Stimulated activated naive B cell treated with anti-CD40 and anti-IgM and Interleukin-4, amounts not matched to agents 10 μg/mL and 1 μg/mL and 100 μg/mL, for 72 hours (primary cell): ENCODE measurements at regions not wholly inside any gene's neighbourhood (a gene's known extent, or its start where the extent isn't known, plus 50 kb on each side); places are given as distances from the start of the nearest gene placed in this dataset.

Experiments
- ATAC-seq, 2 donors: fragments of 150-1000 bp; cut with Tn5 transposase; replicated peaks; 2 replicates each; pipeline ENCODE4 v1.10.0; 2021; ENCODE audit warnings: moderate library complexity in 1 of 2
- DNase-seq: peaks from one replicate; pipeline ENCODE4 v3.0.0; 2021
- H3K27ac Mint-ChIP-seq: one replicate; pipeline ENCODE4 v1.8.0; 2022; ENCODE audit warnings: mild to moderate bottlenecking, mixed read lengths
- H3K27me3 Mint-ChIP-seq, 2 donors: one replicate each; pipeline ENCODE4 v1.8.0; 2022; ENCODE audit warnings: mixed read lengths in 2 of 2
- H3K36me3 Mint-ChIP-seq, 2 donors: one replicate each; pipeline ENCODE4 v1.8.0; 2022; ENCODE audit warnings: mixed read lengths in 2 of 2, mild to moderate bottlenecking in 1 of 2
- H3K4me1 Mint-ChIP-seq, 2 donors: one replicate each; pipeline ENCODE4 v1.8.0; 2022; ENCODE audit warnings: mixed read lengths in 2 of 2, mild to moderate bottlenecking in 1 of 2
- H3K4me3 Mint-ChIP-seq, 2 donors: one replicate each; pipeline ENCODE4 v1.8.0; 2022; ENCODE audit warnings: mild to moderate bottlenecking in 2 of 2, mixed read lengths in 2 of 2, moderate library complexity in 1 of 2
- H3K9me3 Mint-ChIP-seq, 2 donors: one replicate each; pipeline ENCODE4 v1.8.0; 2022; ENCODE audit warnings: mixed read lengths in 2 of 2, mild to moderate bottlenecking in 1 of 2

DNA sequence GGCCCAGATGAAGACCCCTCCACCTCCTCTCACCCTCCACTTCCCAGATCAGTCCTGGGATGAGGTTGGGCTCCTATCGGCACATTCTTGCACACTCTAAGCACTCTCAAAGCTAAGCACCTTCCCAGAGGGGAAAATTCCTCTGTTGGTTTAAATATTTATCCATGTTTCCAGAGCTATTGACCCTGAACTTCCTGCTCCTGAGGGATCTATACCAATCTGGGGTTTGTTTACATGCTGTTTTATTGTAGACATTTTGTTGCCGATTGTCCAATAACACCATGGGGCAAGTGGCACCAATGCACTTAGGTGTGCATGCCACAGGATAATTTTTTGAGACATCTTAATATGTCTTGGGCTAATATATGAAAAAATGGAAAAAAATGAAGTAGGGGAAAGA is 476.2 kb downstream of the SLC4A3 start:
- H3K27ac Mint-ChIP-seq: no peak overlapping the region
- H3K9me3 Mint-ChIP-seq: peaks cover 0 to 3% of the 10 kb centered on the region in 2 donors
- no peak overlapping the region for H3K4me3 Mint-ChIP-seq
- no peaks in the 10 kb centered on the region for H3K36me3 Mint-ChIP-seq
- ATAC-seq (no peak), DNase-seq (no peak)
- H3K4me1 Mint-ChIP-seq: no peaks in the 10 kb centered on the region
- peaks cover 0 to 5% of the 10 kb centered on the region in 2 donors for H3K27me3 Mint-ChIP-seq

DNA sequence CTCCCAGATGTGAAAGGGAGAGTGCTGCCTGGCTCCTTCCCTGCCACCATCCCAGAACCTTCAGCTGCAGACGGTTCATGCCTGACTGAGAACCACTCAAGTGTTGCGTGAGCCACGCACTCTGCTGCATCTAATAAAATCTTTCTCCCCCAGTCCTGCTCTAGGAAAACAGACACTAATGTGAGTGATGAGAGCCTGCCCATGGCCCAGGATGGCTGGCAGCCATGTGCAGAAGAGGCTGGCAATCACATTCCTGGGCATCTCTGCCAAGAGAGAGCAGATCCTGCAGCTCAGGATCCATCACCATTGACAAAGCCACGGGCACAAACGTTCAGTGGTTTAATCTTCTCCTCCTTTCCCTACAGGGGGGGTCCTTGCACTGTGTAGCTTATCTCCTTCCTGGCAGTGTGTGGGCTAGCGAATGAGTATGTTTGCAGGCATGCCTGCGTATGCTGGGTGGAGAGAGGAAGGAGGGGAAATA is 477.5 kb downstream of the SLC4A3 start:
- no peaks in the 10 kb centered on the region for H3K36me3 Mint-ChIP-seq
- peaks cover 0 to 5% of the 10 kb centered on the region in 2 donors for H3K27me3 Mint-ChIP-seq
- no peak overlapping the region for H3K27ac Mint-ChIP-seq
- ATAC-seq (no peak), DNase-seq (no peak)
- H3K9me3 Mint-ChIP-seq: no peaks in the 10 kb centered on the region
- no peak overlapping the region for H3K4me3 Mint-ChIP-seq
- H3K4me1 Mint-ChIP-seq: no peaks in the 10 kb centered on the region

DNA sequence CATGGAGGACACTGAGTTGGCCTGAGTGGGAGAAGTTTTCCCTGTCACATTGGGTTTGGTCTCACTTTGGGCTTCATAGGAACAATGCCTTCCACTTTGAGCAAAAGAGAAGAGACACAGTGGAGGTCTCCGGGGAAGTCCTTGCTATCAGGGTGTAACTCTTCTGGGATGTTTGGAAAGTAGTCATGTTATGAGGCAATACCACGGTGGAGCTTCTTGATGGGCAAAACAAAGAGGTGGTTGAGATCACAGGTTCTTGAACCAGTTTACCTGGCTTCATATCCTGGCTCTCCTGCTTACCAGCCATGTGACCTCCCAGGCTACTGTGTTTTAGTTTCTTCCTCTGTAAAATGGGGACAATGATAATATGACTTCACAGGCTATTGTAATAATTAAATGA is 478.6 kb downstream of the SLC4A3 start:
- ATAC-seq (no peak), DNase-seq (no peak)
- Mint-ChIP-seq H3K27ac (no peak overlapping the region), H3K27me3 (peaks cover 0 to 5% of the 10 kb centered on the region in 2 donors), H3K36me3 (no peaks in the 10 kb centered on the region), H3K4me1 (no peaks in the 10 kb centered on the region), H3K4me3 (no peak overlapping the region), H3K9me3 (peaks cover 0 to under 1% of the 10 kb centered on the region in 2 donors)

DNA sequence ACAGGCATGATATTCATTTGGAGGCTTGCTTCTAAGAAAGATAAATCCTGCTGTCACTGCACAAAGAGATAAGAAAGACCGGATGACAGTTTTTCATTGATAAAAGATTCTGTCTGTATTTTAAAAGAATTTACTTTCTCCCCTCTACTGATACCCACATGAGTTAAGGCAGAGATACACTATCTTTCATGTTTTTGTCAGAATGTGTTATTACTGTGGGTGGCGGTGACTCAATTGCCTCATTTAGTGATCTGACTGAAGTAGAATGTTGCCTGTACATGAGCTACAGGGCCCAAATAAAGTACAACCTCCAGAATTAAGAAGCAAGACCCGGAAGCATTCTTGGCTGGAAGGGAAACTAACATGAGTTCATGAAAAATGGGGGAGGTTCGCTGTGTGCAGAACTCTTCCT is 480.0 kb downstream of the SLC4A3 start:
- Mint-ChIP-seq H3K27me3 (peaks cover 0 to 5% of the 10 kb centered on the region in 2 donors), H3K27ac (no peak overlapping the region), H3K4me1 (no peaks in the 10 kb centered on the region), H3K4me3 (no peak overlapping the region), H3K9me3 (peaks cover 0 to 4% of the 10 kb centered on the region in 2 donors), H3K36me3 (no peaks in the 10 kb centered on the region)
- no peak for DNase-seq
- ATAC-seq: no peak

DNA sequence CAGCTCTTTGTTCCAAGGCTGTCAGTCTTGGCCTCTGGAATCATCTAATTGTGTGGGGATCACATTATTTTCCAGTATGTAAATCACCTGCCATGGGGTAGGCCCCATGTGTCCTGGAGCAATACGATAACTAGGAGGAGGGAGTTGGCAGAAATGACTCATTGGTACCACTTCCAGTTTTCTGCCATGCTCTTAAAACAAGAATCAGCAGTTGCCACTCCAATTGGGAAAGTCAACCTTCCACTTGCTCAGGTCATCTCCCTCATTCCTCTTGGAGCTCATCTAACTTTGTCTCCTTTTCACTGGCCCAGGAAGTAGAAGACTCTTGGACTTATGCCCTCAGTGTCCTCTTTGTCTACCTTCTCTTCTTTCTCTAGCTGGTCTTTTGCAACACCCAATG is 487.0 kb downstream of the SLC4A3 start:
- ATAC-seq: no peak
- Mint-ChIP-seq H3K9me3 (peaks cover 16 to 24% of the 10 kb centered on the region in 2 donors), H3K4me1 (no peaks in the 10 kb centered on the region), H3K27ac (no peak overlapping the region), H3K27me3 (no peaks in the 10 kb centered on the region), H3K4me3 (no peak overlapping the region), H3K36me3 (no peaks in the 10 kb centered on the region)
- DNase-seq: no peak

DNA sequence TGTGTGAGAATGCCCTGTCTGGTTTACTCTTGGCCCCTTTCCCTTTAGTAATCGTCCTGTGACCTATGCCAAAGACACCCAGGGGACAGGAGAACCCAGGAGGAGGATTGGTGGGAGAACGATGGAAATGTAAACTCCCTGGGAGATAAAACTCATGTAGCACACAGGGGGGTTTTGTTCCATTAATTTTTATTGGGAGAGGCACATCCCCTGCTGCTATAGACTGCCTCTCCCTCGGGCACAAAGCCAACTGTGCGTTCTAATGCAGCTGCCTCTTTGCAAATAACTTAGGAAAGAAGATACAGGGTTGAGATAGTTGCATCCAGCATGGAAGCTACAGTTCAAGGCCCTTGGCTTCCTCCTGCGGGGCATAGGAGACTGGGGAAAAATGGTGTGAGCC is 489.6 kb downstream of the SLC4A3 start:
- H3K9me3 Mint-ChIP-seq: peaks cover 16 to 21% of the 10 kb centered on the region in 2 donors
- H3K36me3 Mint-ChIP-seq: no peaks in the 10 kb centered on the region
- DNase-seq: no peak
- no peak overlapping the region for H3K4me3 Mint-ChIP-seq
- no peaks in the 10 kb centered on the region for H3K4me1 Mint-ChIP-seq
- no peaks in the 10 kb centered on the region for H3K27me3 Mint-ChIP-seq
- no peak overlapping the region for H3K27ac Mint-ChIP-seq
- no peak for ATAC-seq

DNA sequence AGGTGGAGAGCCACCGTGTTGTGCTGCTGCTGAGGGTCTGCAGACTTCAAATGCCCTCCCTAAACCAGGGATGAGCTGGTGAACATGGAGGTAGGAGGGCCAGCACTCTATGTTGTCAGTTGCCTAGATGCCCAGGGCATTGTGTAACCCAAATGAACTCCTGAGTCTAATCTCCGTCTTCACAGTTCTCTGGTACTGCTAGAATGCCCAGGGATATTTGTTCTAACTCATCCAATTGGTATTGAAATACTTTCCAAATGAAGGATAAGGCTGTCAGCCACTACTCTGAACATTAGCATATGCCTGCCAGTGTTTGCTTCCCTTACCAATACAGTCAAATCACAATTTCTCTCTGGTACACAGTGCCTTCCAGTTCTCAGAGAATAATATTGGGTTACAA is 492.6 kb downstream of the SLC4A3 start:
- no peak for DNase-seq
- H3K36me3 Mint-ChIP-seq: no peaks in the 10 kb centered on the region
- no peak overlapping the region for H3K4me3 Mint-ChIP-seq
- H3K4me1 Mint-ChIP-seq: no peaks in the 10 kb centered on the region
- no peak for ATAC-seq
- no peaks in the 10 kb centered on the region for H3K27me3 Mint-ChIP-seq
- H3K27ac Mint-ChIP-seq: no peak overlapping the region
- H3K9me3 Mint-ChIP-seq: peaks cover 10 to 11% of the 10 kb centered on the region in 2 donors

DNA sequence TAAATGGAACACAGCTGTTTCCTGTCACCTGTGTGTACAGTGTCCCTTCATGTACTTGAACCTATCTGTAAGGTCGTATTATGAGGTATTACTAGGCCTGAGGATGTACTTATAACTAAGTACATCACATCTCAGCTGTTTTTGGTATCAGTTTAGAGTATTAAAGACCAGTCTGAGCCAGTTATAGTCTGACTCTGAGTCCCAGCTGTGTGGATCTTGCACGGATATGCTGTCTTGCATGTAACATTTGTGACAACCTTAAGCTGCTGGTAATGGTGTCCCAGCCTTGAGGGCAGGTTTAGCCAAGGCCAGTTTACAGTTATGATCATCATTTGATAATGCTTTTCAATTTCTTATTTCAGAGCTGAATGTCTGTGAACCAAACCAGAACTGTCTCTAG is 496.3 kb downstream of the SLC4A3 start:
- no peak overlapping the region for H3K4me3 Mint-ChIP-seq
- H3K36me3 Mint-ChIP-seq: no peaks in the 10 kb centered on the region
- no peaks in the 10 kb centered on the region for H3K9me3 Mint-ChIP-seq
- H3K27ac Mint-ChIP-seq: no peak overlapping the region
- H3K27me3 Mint-ChIP-seq: no peaks in the 10 kb centered on the region
- no peak for ATAC-seq
- H3K4me1 Mint-ChIP-seq: no peaks in the 10 kb centered on the region
- no peak for DNase-seq

DNA sequence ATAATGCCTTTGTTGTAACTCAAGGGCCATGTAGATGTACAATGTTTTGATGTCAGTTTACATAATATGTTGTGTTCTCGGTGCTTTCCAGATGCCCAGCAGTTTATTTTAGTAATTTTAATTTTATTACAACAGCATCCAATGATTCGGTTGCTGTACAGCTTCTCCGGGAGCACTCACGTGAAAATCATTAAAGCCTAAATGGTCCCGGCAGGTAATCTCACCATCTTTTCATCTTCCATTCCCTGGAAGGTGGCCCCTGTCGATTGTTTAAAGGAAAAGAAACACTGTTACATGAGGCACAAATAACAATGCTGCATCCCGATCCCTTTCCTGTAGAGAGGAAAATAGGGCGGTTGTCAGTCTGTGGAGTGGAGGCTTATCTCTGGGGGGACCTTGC is 498.1 kb downstream of the SLC4A3 start:
- Mint-ChIP-seq H3K27me3 (no peaks in the 10 kb centered on the region), H3K4me1 (no peaks in the 10 kb centered on the region), H3K36me3 (no peaks in the 10 kb centered on the region), H3K27ac (no peak overlapping the region), H3K4me3 (no peak overlapping the region), H3K9me3 (peaks cover 0 to 1% of the 10 kb centered on the region in 2 donors)
- DNase-seq (no peak), ATAC-seq (no peak)

DNA sequence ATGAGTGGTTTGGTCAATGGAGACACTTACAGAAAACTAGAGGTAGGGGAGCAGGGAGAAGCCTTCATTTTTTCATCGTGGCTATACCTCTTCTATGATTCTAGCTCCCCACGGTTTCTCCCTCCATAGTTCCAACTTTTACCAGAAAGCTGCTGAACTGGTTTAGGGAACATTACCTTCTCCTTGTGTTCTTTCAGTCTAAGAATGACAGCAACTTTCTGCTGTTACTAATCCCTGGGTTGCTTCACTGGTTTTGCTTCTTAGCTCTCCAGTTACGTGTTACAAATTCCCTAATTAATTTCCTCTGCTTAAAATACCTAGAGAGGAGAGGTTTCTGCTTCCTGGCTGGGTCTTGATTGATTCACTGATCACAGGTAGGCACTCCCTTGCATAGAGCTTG is 499.9 kb downstream of the SLC4A3 start:
- no peaks in the 10 kb centered on the region for H3K4me1 Mint-ChIP-seq
- H3K36me3 Mint-ChIP-seq: no peaks in the 10 kb centered on the region

DNA sequence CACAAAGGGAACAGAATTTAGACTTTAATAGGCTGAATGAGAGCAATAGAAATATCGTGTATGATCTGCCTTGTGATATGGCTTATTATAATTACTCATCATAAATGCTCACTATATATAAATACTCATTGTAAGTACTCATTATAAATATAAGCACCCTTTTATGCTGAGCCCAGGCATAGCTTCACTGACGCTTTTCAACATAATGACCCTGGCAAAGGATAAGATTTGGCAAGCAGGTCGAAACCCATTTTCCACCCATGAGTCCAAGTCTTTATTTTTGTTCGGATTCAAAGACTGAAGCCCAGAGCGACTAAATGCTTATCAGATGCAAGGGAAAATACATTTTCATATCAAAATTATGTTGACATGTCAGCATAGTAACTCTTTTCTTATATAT is 500.4 kb downstream of the SLC4A3 start:
- no peaks in the 10 kb centered on the region for H3K4me1 Mint-ChIP-seq
- no peaks in the 10 kb centered on the region for H3K27me3 Mint-ChIP-seq
- H3K36me3 Mint-ChIP-seq: no peaks in the 10 kb centered on the region
- DNase-seq: no peak
- H3K9me3 Mint-ChIP-seq: peaks cover 0 to 3% of the 10 kb centered on the region in 2 donors
- no peak overlapping the region for H3K27ac Mint-ChIP-seq
- no peak overlapping the region for H3K4me3 Mint-ChIP-seq
- ATAC-seq: no peak

More for the DNA sequence above, 499.9 kb downstream of the SLC4A3 start:
- H3K4me3 Mint-ChIP-seq: no peak overlapping the region
- H3K9me3 Mint-ChIP-seq: peaks cover 0 to 3% of the 10 kb centered on the region in 2 donors
- ATAC-seq (no peak), DNase-seq (no peak)
- no peaks in the 10 kb centered on the region for H3K27me3 Mint-ChIP-seq
- no peak overlapping the region for H3K27ac Mint-ChIP-seq

DNA sequence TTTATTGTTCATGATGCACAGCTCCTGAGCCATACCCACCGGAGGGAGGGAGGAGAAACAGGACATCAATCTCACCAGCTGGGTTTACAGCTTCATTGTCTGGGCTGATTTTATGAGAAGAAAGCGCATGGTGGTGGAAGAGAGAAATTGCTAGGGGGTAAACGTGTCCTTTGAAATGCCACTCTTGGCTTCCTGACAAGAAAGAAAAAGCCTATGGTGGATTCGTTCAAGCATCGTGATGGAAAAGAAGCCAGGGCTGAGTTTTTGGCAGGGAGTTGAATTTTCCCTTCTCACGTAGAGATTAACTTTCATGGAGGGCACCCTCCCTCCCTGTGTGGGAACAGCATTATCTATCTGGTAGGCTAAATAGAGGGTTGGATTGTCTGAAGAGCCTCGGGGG is 502.0 kb downstream of the SLC4A3 start:
- no peak overlapping the region for H3K27ac Mint-ChIP-seq
- H3K36me3 Mint-ChIP-seq: no peaks in the 10 kb centered on the region
- DNase-seq (no peak), ATAC-seq (no peak)
- no peaks in the 10 kb centered on the region for H3K4me1 Mint-ChIP-seq
- no peak overlapping the region for H3K4me3 Mint-ChIP-seq
- H3K27me3 Mint-ChIP-seq: no peaks in the 10 kb centered on the region
- H3K9me3 Mint-ChIP-seq: peaks cover 0 to 4% of the 10 kb centered on the region in 2 donors

DNA sequence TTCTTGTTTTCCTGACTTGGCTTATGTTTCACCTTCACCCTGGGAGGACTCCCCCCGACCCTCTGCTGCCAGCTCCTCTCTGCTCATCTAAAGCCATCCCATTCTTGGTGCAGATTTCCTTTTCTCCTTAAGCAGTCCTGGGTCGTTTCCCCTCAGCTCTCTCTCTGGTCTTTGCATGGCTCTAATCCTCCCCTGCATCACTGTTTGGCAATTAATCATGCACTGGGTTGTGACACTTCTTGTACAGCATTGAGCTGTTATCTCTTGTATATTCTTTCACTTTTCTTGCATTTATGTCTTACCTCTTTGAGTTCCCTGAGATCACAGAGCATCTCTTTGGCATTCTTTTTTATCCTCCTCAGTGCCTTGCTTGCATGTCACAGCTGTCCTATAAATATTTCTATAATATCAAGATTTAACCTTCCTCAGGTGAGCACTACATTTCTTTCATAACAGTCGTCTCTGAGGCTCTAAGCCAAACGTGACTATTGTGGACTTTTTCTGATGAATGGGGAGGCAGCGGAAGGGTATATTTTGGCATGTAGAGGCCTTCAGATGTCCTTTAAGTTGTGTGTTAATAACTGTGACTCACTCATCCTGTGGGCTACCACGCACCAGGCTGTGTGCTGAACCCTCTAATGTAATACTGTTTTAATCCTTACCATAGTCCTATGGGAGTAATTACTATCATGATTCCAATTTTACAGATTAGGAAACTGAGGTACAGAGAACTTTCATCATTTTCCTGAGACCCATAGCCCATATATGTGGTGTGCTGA is 507.5 kb downstream of the SLC4A3 start:
- peaks cover 0 to 5% of the 10 kb centered on the region in 2 donors for H3K9me3 Mint-ChIP-seq
- no peak overlapping the region for H3K27ac Mint-ChIP-seq
- DNase-seq (no peak), ATAC-seq (no peak)
- H3K4me1 Mint-ChIP-seq: no peaks in the 10 kb centered on the region
- no peaks in the 10 kb centered on the region for H3K36me3 Mint-ChIP-seq
- H3K27me3 Mint-ChIP-seq: no peaks in the 10 kb centered on the region
- H3K4me3 Mint-ChIP-seq: no peak overlapping the region

DNA sequence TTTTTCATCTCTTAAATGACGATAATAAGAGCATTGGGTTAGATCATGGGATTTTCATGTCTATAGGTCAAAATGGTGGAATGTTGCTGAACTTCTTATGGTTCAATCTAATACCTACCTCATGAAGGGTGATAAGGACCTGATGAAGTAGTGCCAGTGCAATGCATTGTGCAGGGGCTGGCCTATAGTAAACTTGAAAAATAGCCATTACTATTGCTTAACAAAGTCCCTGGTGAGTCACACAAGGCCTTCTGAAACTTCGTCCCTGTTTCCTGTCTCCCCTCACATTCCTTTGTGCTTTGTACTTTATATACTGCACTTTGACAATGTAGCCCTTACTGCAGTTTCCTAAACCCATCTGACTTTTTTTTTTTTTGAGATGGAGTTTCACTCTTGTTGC is 515.9 kb downstream of the SLC4A3 start:
- H3K27me3 Mint-ChIP-seq: no peaks in the 10 kb centered on the region
- DNase-seq: no peak
- H3K9me3 Mint-ChIP-seq: peaks cover 5 to 9% of the 10 kb centered on the region in 2 donors
- no peaks in the 10 kb centered on the region for H3K4me1 Mint-ChIP-seq
- H3K27ac Mint-ChIP-seq: no peak overlapping the region
- no peaks in the 10 kb centered on the region for H3K36me3 Mint-ChIP-seq
- ATAC-seq: no peak
- no peak overlapping the region for H3K4me3 Mint-ChIP-seq

DNA sequence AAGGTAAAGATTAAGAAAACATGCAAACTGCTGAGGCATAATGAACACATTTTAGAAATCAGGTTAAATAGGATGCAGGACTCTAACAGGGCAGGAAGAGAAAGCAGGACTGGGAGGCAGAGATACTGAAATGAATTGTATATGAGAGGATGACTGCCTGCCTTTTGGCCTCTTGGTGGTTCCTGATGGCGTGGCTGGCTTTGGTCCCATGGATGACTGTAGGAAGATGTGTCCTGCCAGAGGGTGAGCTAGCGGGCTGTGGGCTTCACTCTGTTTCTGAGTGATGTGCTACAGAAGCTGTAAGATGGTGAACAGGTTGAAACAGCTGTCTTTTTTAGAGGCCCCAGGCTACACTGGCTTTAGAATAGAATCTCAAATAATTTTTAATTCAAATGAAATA is 517.0 kb downstream of the SLC4A3 start:
- DNase-seq (no peak), ATAC-seq (no peak)
- Mint-ChIP-seq H3K27me3 (no peaks in the 10 kb centered on the region), H3K4me1 (no peaks in the 10 kb centered on the region), H3K9me3 (peaks cover 5 to 9% of the 10 kb centered on the region in 2 donors), H3K27ac (no peak overlapping the region), H3K4me3 (no peak overlapping the region), H3K36me3 (no peaks in the 10 kb centered on the region)
